ENCODE measurements at regions not wholly inside any gene's neighbourhood (a gene's known extent, or its start where the extent isn't known, plus 50 kb on each side); places are given as distances from the start of the nearest gene placed in this dataset.

DNA sequence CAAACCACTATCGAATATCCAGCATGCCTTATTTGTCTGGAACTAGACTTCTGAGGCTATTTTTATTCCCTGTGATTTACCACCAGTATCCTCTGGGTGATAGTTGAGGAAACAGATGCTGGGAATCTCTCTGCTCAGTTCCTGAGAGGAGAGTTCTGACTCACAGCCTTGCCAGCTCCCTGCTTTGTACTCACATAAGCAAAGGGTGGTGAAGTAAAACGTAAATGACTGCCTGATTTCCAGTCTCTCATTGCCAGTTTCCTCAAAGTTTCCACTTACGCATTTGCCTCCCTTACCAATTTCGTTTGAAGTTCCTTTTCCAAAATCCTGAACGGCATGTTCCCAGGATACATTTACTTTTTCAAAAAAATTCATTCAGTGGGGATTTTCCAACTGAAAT, 69.2 kb upstream of the HNRNPA3 start:
- intact Hi-C loops (cut with micrococcal nuclease; ENCODE audit: unreplicated experiment) (loop anchor here (10.0 kb wide), 1 partner anchor 611 kb away; no protein-coding TSS in a partner anchor), in situ Hi-C loops (cut with HindIII; ENCODE audit: low pct_unique_long_range_greater_than_20kb, low sequenced_read_pairs) (no loop called here)
- Histone ChIP-seq H3K4me1 (ENCODE audit: control insufficient read depth, insufficient read depth, low read length) (no peaks in the 10 kb centered on the region; the same call in 1 of the 2 replicates), H3K4me3 (ENCODE audit: low read depth in 2 of 2, low read length in 2 of 2) (no peak overlapping the region), H3K27ac (ENCODE audit: low read length) (no peak overlapping the region), H3K27me3 (ENCODE audit: control insufficient read depth, insufficient read depth, low read length) (peaks cover 21% of the 10 kb centered on the region), H3K36me3 (ENCODE audit: control insufficient read depth, insufficient read depth, low read length) (no peaks in the 10 kb centered on the region), H3K9me3 (ENCODE audit: control insufficient read depth, insufficient read depth, low read depth, low read length) (no peaks in the 10 kb centered on the region)
- POLR2A ChIA-PET = no interaction called here
- peak; percentile 85 for ATAC-seq
- CTCF ChIA-PET = no interaction called here
- no peak for TF ChIP-seq POLR2AphosphoS5 (IDR thresholded peaks at IDR 0.05; ENCODE audit: low read depth, low read length)
- TF ChIP-seq TCF7L2 (IDR thresholded peaks at IDR 0.05; ENCODE audit: low read depth, low read length) = no peak
- TF ChIP-seq, protein P1, sequence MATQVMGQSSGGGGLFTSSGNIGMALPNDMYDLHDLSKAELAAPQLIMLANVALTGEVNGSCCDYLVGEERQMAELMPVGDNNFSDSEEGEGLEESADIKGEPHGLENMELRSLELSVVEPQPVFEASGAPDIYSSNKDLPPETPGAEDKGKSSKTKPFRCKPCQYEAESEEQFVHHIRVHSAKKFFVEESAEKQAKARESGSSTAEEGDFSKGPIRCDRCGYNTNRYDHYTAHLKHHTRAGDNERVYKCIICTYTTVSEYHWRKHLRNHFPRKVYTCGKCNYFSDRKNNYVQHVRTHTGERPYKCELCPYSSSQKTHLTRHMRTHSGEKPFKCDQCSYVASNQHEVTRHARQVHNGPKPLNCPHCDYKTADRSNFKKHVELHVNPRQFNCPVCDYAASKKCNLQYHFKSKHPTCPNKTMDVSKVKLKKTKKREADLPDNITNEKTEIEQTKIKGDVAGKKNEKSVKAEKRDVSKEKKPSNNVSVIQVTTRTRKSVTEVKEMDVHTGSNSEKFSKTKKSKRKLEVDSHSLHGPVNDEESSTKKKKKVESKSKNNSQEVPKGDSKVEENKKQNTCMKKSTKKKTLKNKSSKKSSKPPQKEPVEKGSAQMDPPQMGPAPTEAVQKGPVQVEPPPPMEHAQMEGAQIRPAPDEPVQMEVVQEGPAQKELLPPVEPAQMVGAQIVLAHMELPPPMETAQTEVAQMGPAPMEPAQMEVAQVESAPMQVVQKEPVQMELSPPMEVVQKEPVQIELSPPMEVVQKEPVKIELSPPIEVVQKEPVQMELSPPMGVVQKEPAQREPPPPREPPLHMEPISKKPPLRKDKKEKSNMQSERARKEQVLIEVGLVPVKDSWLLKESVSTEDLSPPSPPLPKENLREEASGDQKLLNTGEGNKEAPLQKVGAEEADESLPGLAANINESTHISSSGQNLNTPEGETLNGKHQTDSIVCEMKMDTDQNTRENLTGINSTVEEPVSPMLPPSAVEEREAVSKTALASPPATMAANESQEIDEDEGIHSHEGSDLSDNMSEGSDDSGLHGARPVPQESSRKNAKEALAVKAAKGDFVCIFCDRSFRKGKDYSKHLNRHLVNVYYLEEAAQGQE (IDR thresholded peaks at IDR 0.05; ENCODE audit: insufficient read depth in 1 of 2, low read depth in 2 of 2, low read length in 1 of 2) = no peak
- TF ChIP-seq, protein P2, sequence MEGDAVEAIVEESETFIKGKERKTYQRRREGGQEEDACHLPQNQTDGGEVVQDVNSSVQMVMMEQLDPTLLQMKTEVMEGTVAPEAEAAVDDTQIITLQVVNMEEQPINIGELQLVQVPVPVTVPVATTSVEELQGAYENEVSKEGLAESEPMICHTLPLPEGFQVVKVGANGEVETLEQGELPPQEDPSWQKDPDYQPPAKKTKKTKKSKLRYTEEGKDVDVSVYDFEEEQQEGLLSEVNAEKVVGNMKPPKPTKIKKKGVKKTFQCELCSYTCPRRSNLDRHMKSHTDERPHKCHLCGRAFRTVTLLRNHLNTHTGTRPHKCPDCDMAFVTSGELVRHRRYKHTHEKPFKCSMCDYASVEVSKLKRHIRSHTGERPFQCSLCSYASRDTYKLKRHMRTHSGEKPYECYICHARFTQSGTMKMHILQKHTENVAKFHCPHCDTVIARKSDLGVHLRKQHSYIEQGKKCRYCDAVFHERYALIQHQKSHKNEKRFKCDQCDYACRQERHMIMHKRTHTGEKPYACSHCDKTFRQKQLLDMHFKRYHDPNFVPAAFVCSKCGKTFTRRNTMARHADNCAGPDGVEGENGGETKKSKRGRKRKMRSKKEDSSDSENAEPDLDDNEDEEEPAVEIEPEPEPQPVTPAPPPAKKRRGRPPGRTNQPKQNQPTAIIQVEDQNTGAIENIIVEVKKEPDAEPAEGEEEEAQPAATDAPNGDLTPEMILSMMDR (IDR thresholded peaks at IDR 0.05) = no peak
- no peak for TF ChIP-seq SIN3A (IDR thresholded peaks at IDR 0.05; ENCODE audit: borderline replicate concordance, insufficient read depth, low read depth, low read length)
- no TSS peak for BruUV-seq (replicated peaks)
- no peak for DNase-seq (ENCODE audit: low read depth, low spot score)

DNA sequence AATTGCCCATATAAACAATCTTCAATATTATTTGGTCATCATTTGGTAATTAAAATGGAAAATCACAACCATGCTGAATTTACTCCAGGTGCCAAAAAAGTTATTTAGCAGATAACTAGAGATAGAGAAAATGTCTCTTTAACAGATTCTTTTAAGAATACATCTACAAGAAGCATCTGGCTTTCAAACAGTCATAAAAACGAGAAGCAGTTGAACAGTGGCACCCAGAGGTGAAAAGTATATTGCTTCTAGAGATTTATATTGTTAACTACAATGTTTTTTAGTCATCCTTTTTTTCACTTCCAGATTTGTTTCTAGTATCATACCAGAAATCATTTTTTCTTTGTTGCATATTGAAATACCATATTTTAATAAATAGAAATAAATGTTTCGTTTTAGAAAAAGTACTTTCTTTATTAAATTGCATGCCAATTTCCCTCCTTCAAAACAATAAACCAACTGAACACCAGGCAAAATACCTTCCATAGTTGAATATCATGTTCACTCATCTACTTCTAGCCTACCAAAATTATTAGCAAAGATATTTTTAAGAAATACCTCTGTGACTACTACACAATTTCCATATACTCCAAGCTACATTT, 65.4 kb upstream of the HNRNPA3 start:
- no TSS peak for BruUV-seq (replicated peaks)
- TF ChIP-seq, protein P1 (IDR thresholded peaks at IDR 0.05; ENCODE audit: insufficient read depth in 1 of 2, low read depth in 2 of 2, low read length in 1 of 2) = no peak
- TF ChIP-seq TCF7L2 (IDR thresholded peaks at IDR 0.05; ENCODE audit: low read depth, low read length) = no peak
- no peak for TF ChIP-seq POLR2AphosphoS5 (IDR thresholded peaks at IDR 0.05; ENCODE audit: low read depth, low read length)
- TF ChIP-seq SIN3A (IDR thresholded peaks at IDR 0.05; ENCODE audit: borderline replicate concordance, insufficient read depth, low read depth, low read length) = no peak
- TF ChIP-seq, protein P2 (IDR thresholded peaks at IDR 0.05) = peak; percentile 67; the same call in 1 of the 2 replicates
- in situ Hi-C loops (cut with HindIII; ENCODE audit: low pct_unique_long_range_greater_than_20kb, low sequenced_read_pairs) = no loop called here
- ATAC-seq (no peak; the same call in 1 of the 2 replicates), DNase-seq (ENCODE audit: low read depth, low spot score) (no peak)
- intact Hi-C loops (cut with micrococcal nuclease; ENCODE audit: unreplicated experiment) = loop anchor here (5.0 to 10.0 kb wide), 4 partner anchors 170 to 1020 kb away; partner anchors contain the start of gene HOXD8
- Histone ChIP-seq H3K36me3 (ENCODE audit: control insufficient read depth, insufficient read depth, low read length) (no peaks in the 10 kb centered on the region), H3K4me3 (ENCODE audit: low read depth in 2 of 2, low read length in 2 of 2) (no peak overlapping the region), H3K9me3 (ENCODE audit: control insufficient read depth, insufficient read depth, low read depth, low read length) (no peaks in the 10 kb centered on the region), H3K27me3 (ENCODE audit: control insufficient read depth, insufficient read depth, low read length) (peaks cover 20% of the 10 kb centered on the region), H3K27ac (ENCODE audit: low read length) (no peak overlapping the region), H3K4me1 (ENCODE audit: control insufficient read depth, insufficient read depth, low read length) (no peaks in the 10 kb centered on the region; the same call in 1 of the 2 replicates)
- ChIA-PET POLR2A (no interaction called here), CTCF (interaction anchor here (0.6 to 1.3 kb wide), 6 partner anchors 28 to 1036 kb away, joined by 3 to 5 read pairs (median 4); no protein-coding TSS in a partner anchor)
